DND-41 (cell line): ENCODE measurements at regions not wholly inside any gene's neighbourhood (a gene's known extent, or its start where the extent isn't known, plus 50 kb on each side); places are given as distances from the start of the nearest gene placed in this dataset.

Experiments
- EZH2 ChIP-seq: IDR thresholded peaks from 3 replicates; pipeline ENCODE4 v1.6.1; 2012; ENCODE audit warnings: borderline replicate concordance, low read depth, mild to moderate bottlenecking, moderate library complexity, low read length, inconsistent platforms; ENCODE audit not compliant: severe bottlenecking
- TF ChIP-seq, protein P1 (sequence below): IDR thresholded peaks from 2 replicates; pipeline ENCODE4 v1.5.1; 2012; ENCODE audit warnings: borderline replicate concordance, low read length, moderate library complexity, mild to moderate bottlenecking; ENCODE audit not compliant: poor library complexity, severe bottlenecking; ENCODE audit errors: extremely low read depth

- TF ChIP-seq, protein P1, sequence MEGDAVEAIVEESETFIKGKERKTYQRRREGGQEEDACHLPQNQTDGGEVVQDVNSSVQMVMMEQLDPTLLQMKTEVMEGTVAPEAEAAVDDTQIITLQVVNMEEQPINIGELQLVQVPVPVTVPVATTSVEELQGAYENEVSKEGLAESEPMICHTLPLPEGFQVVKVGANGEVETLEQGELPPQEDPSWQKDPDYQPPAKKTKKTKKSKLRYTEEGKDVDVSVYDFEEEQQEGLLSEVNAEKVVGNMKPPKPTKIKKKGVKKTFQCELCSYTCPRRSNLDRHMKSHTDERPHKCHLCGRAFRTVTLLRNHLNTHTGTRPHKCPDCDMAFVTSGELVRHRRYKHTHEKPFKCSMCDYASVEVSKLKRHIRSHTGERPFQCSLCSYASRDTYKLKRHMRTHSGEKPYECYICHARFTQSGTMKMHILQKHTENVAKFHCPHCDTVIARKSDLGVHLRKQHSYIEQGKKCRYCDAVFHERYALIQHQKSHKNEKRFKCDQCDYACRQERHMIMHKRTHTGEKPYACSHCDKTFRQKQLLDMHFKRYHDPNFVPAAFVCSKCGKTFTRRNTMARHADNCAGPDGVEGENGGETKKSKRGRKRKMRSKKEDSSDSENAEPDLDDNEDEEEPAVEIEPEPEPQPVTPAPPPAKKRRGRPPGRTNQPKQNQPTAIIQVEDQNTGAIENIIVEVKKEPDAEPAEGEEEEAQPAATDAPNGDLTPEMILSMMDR: no peak
- no peak for TF ChIP-seq EZH2
These were observed 625.7 kb downstream of the TFAP2A start for GRCh38 chr6:9789201-9789600.
